Tibial nerve (tissue), 4 donors: ENCODE measurements at regions not wholly inside any gene's neighbourhood (a gene's known extent, or its start where the extent isn't known, plus 50 kb on each side); places are given as distances from the start of the nearest gene placed in this dataset.

Experiments
- DNase-seq, 2 donors: peaks; one replicate each; pipeline ENCODE4 v3.0.0-alpha.2; 2019; ENCODE audit warnings: low spot score in 2 of 2
- H3K27ac ChIP-seq, 4 donors: fragments of 200-600 bp; sonication (generic) in 3 of 4; one replicate each; pipeline ENCODE4 v1.5.1; 2017 to 2019; ENCODE audit warnings: mild to moderate bottlenecking in 1 of 4
- H3K27me3 ChIP-seq, 2 donors: fragments of 200-600 bp; sonication (generic) in 1 of 2; one replicate each; pipeline versions ENCODE4 v1.5.1 to v1.6.0; 2017 to 2019
- H3K36me3 ChIP-seq, 3 donors: fragments of 200-600 bp; sonication (generic); one replicate each; pipeline ENCODE4 v1.5.1; 2018 to 2019
- H3K4me1 ChIP-seq, 4 donors: fragments of 200-600 bp; sonication (generic) in 3 of 4; one replicate each; pipeline ENCODE4 v1.5.1; 2017 to 2019
- H3K4me3 ChIP-seq, 4 donors: fragments of 200-600 bp; sonication (generic) in 3 of 4; one replicate each; pipeline ENCODE4 v1.5.1; 2017 to 2019; ENCODE audit warnings: mild to moderate bottlenecking in 1 of 4, moderate library complexity in 1 of 4
- H3K9me3 ChIP-seq, 4 donors: fragments of 200-600 bp; sonication (generic) in 3 of 4; one replicate each; pipeline ENCODE4 v1.5.1; 2017 to 2019
- CTCF ChIP-seq, 5 experiments: fragments of 200-600 bp in 3 of 5; fragments of 450-650 bp in 2 of 5; sonication (generic) in 3 of 5; IDR thresholded peaks; one replicate each; pipeline ENCODE4 v1.5.1; 2016 to 2019; ENCODE audit warnings: antibody characterized with exemption in 5 of 5, mild to moderate bottlenecking in 3 of 5, moderate library complexity in 2 of 5
- EP300 ChIP-seq, 2 donors: sonication (generic); formaldehyde crosslinking; IDR thresholded peaks; one replicate each; pipeline ENCODE4 v1.6.1; 2017; ENCODE audit warnings: antibody characterized with exemption in 2 of 2, mild to moderate bottlenecking in 1 of 2
- POLR2A ChIP-seq, 2 donors: fragments of 450-650 bp; IDR thresholded peaks; one replicate each; pipeline ENCODE4 v1.6.1; 2017; ENCODE audit warnings: antibody characterized with exemption in 2 of 2, mild to moderate bottlenecking in 2 of 2, moderate library complexity in 2 of 2
- WGBS, 2 donors: methylation state at CpG; one replicate each; pipeline ENCODE4 v1.1.5; 2018; 5-methylcytosine and 5-hydroxymethylcytosine counted together

GRCh38 chr9:80144406-80144805, 572.6 kb downstream of the TLE4 start:
- Histone ChIP-seq H3K36me3 (no peaks in the 10 kb centered on the region), H3K9me3 (peaks cover 0 to 1% (median 0%) of the 10 kb centered on the region in 4 donors), H3K4me3 (no peak overlapping the region), H3K27me3 (no peaks in the 10 kb centered on the region), H3K4me1 (no peaks in the 10 kb centered on the region), H3K27ac (no peak overlapping the region)
- no peak for TF ChIP-seq CTCF (IDR thresholded peaks at IDR 0.05)
- no peak for TF ChIP-seq POLR2A (IDR thresholded peaks at IDR 0.05)
- TF ChIP-seq EP300 (IDR thresholded peaks at IDR 0.05), result no peak
- 91 to 95% methylated on average over 2 of the region's 2 CpGs for WGBS, 2 donors
- no peak for DNase-seq

DNA sequence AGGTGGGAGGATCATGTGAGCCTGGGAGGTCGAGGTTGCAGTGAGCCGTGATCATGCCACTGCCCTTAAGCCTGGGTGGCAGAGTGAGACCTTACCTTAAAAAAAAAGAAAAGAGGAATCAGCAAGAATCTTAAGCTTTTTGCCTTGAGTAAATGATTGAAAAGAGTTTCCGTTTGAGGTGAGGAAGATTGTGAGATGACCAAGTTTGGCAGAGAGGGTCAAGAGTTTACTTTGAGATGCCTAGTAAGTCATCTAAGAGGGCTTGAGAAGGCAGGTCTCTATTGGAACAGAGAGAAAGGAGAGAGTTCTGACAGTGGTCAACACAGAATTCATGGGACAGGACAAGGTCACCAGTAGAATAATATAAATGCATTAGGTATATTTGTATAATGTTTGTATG, 572.1 kb downstream of the TLE4 start:
- TF ChIP-seq EP300 (IDR thresholded peaks at IDR 0.05), result no peak
- no peak for TF ChIP-seq CTCF (IDR thresholded peaks at IDR 0.05)
- TF ChIP-seq POLR2A (IDR thresholded peaks at IDR 0.05), result no peak
- Histone ChIP-seq H3K27me3 (no peaks in the 10 kb centered on the region), H3K9me3 (no peaks in the 10 kb centered on the region), H3K4me3 (no peak overlapping the region), H3K36me3 (no peaks in the 10 kb centered on the region), H3K4me1 (no peaks in the 10 kb centered on the region), H3K27ac (no peak overlapping the region)
- DNase-seq, result no peak
- WGBS, 2 donors, result 84 to 93% methylated on average over 3 of the region's 3 CpGs

DNA sequence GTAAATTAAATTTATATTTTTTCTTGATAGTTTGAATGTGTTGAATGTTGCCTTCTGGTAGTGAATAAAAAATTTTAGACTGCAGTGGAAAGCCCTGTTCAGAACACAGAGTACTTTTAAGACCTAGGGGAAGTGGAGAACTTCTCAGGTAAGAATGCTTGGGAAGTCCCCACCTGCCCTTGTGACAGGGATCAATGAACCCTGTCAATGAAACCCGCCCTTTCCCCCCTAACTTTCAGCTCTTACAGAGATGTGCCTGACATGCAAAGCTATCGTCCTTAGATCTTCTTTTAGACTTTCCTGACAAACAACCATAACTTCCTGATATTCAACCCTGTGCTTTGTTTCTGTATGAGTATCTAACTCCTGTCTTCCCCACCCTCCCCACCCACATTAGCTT, 562.7 kb downstream of the TLE4 start:
- no peaks in the 10 kb centered on the region for H3K9me3 ChIP-seq
- DNase-seq, result no peak
- TF ChIP-seq EP300 (IDR thresholded peaks at IDR 0.05), result no peak
- no peak for TF ChIP-seq CTCF (IDR thresholded peaks at IDR 0.05)
- no peak for TF ChIP-seq POLR2A (IDR thresholded peaks at IDR 0.05)
- no peaks in the 10 kb centered on the region for H3K36me3 ChIP-seq
- no peaks in the 10 kb centered on the region for H3K27me3 ChIP-seq
- WGBS, 2 donors, result 89 to 90% methylated on average over 2 of the region's 2 CpGs
- peaks cover 0 to 5% (median 2%) of the 10 kb centered on the region in 4 donors for H3K4me1 ChIP-seq
- no peak overlapping the region for H3K27ac ChIP-seq
- H3K4me3 ChIP-seq, result no peak overlapping the region

DNA sequence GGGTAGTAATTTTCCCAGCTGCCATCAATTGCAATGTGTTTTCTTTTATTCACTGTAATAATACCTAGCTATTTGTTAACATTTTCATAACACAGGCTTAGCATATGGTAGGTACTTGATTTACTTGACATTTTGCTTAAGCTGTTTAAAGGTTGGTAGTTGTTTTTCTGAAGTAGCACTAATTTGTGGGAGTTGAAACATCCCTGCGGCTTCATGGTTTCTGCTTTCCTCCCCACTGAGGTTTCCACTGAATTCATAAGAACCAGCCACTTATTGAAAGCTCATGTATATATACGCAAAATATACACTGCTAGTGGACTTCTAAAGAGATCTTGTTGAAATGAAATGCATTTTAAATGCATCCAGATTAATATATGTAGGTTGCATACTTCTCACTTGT, 559.9 kb downstream of the TLE4 start:
- TF ChIP-seq EP300 (IDR thresholded peaks at IDR 0.05) (no peak), CTCF (IDR thresholded peaks at IDR 0.05) (no peak), POLR2A (IDR thresholded peaks at IDR 0.05) (no peak)
- DNase-seq, result no peak
- H3K9me3 ChIP-seq, result no peaks in the 10 kb centered on the region
- no peak overlapping the region for H3K4me3 ChIP-seq
- peaks cover 0 to 5% (median 2%) of the 10 kb centered on the region in 4 donors for H3K4me1 ChIP-seq
- no peak overlapping the region for H3K27ac ChIP-seq
- no peaks in the 10 kb centered on the region for H3K36me3 ChIP-seq
- WGBS, 2 donors, result 93 to 99% methylated on average over 2 of the region's 2 CpGs
- no peaks in the 10 kb centered on the region for H3K27me3 ChIP-seq

- DNase-seq, result no peak
- Histone ChIP-seq H3K4me1 (no peaks in the 10 kb centered on the region), H3K4me3 (no peak overlapping the region), H3K9me3 (no peaks in the 10 kb centered on the region), H3K27ac (no peak overlapping the region), H3K27me3 (no peaks in the 10 kb centered on the region), H3K36me3 (no peaks in the 10 kb centered on the region)
- WGBS, 2 donors, result 65 to 75% methylated on average over 6 of the region's 6 CpGs
- TF ChIP-seq EP300 (IDR thresholded peaks at IDR 0.05) (no peak), POLR2A (IDR thresholded peaks at IDR 0.05) (no peak), CTCF (IDR thresholded peaks at IDR 0.05) (no peak)
Observed at GRCh38 chr9:80127920-80128319, 556.2 kb downstream of the TLE4 start.
